HG03571 (cell line): ENCODE measurements at regions not wholly inside any gene's neighbourhood (a gene's known extent, or its start where the extent isn't known, plus 50 kb on each side); places are given as distances from the start of the nearest gene placed in this dataset.

Experiments
- ATAC-seq: cut with Tn5 transposase; IDR thresholded peaks from one replicate; pipeline ENCODE4 v1.9.1; 2021; ENCODE audit not compliant: unreplicated experiment

GRCh38 chr5:62002436-62002835 is 303.6 kb upstream of the KIF2A start:
- ATAC-seq, result no peak

- ATAC-seq, result no peak
Measured at GRCh38 chr5:62005551-62005950, 300.5 kb upstream of the KIF2A start.

GRCh38 chr5:62007457-62007856 is 298.5 kb upstream of the KIF2A start:
- no peak for ATAC-seq

GRCh38 chr5:62011089-62011664 is 294.8 kb upstream of the KIF2A start:
- ATAC-seq, result no peak

- no peak for ATAC-seq
Measured at GRCh38 chr5:62017092-62017491, 288.9 kb upstream of the KIF2A start.

- no peak for ATAC-seq
Measured at GRCh38 chr5:62029303-62029702, 276.7 kb upstream of the KIF2A start.

- ATAC-seq, result no peak
Measured at GRCh38 chr5:62030326-62030725, 275.7 kb upstream of the KIF2A start.

GRCh38 chr5:62038024-62038423 is 268.0 kb upstream of the KIF2A start:
- ATAC-seq, result no peak

- ATAC-seq, result no peak
Measured at GRCh38 chr5:62041156-62041756, 264.8 kb upstream of the KIF2A start.

- no peak for ATAC-seq
Measured at GRCh38 chr5:62042007-62042406, 264.0 kb upstream of the KIF2A start.

- ATAC-seq, result no peak
Measured at GRCh38 chr5:62043289-62044280, 262.4 kb upstream of the KIF2A start.

GRCh38 chr5:62044989-62045388 is 261.0 kb upstream of the KIF2A start:
- no peak for ATAC-seq

GRCh38 chr5:62046191-62046590 is 259.8 kb upstream of the KIF2A start:
- ATAC-seq, result no peak

GRCh38 chr5:62051747-62052146 is 254.3 kb upstream of the KIF2A start:
- no peak for ATAC-seq

- no peak for ATAC-seq
Measured at GRCh38 chr5:62059960-62060359, 246.0 kb upstream of the KIF2A start.

- no peak for ATAC-seq
Measured at GRCh38 chr5:62065050-62065449, 241.0 kb upstream of the KIF2A start.

GRCh38 chr5:62066761-62067277 is 239.2 kb upstream of the KIF2A start:
- no peak for ATAC-seq

- ATAC-seq, result no peak
Measured at GRCh38 chr5:62068554-62068953, 237.5 kb upstream of the KIF2A start.

GRCh38 chr5:62077387-62077786 is 228.6 kb upstream of the KIF2A start:
- no peak for ATAC-seq

GRCh38 chr5:62077823-62078550 is 228.0 kb upstream of the KIF2A start:
- ATAC-seq, result no peak

- no peak for ATAC-seq
Measured at GRCh38 chr5:62082370-62082801, 223.6 kb upstream of the KIF2A start.
